UCSD-AML1 (cell line): ENCODE measurements at regions not wholly inside any gene's neighbourhood (a gene's known extent, or its start where the extent isn't known, plus 50 kb on each side); places are given as distances from the start of the nearest gene placed in this dataset.

Source experiments
- DNase-seq: peaks from one replicate; lab custom pipeline; 2025; ENCODE audit not compliant: unreplicated experiment; lab: John Stamatoyannopoulos, UW

DNA sequence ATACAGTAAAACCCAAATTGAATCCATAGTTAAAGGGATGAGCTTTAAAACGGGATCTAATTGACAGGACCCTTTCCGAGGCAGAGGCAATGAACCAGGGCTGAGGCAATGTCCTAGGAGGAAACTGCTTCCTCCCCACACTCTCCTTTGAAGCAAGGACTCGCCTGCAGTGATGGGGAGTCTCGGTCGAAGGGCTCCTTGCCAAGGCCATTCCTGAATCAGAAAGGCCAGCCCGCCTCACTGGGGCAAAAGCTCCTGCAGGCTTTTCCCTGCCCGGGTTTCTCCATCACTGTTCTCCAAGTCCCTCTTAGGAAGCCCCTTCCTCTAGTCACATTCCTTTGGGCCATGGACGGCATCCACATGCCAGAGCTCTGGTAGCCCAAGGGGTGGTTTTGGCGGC is 132.0 kb downstream of the RBFOX3 start:
- no peak for DNase-seq

DNA sequence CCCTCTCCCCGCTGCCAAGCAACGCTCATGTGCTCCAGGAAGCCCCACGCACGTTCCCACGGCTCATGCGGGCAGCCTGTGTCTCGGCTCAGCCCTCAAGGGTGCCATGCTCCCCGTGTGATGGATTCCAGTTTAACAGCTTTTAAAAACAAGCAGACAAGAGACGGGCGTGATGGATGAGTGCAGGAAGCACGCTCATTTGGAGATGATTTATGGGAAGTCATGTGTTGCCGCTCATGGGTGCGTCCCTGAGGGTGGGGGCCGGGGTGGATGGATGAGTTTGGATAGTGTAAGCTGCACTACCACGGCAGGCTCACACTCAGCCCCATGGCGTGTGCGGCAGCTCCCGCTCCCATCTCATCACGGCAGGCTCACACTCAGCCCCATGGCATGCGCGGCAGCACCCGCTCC is 132.8 kb downstream of the RBFOX3 start:
- DNase-seq: no peak

DNA sequence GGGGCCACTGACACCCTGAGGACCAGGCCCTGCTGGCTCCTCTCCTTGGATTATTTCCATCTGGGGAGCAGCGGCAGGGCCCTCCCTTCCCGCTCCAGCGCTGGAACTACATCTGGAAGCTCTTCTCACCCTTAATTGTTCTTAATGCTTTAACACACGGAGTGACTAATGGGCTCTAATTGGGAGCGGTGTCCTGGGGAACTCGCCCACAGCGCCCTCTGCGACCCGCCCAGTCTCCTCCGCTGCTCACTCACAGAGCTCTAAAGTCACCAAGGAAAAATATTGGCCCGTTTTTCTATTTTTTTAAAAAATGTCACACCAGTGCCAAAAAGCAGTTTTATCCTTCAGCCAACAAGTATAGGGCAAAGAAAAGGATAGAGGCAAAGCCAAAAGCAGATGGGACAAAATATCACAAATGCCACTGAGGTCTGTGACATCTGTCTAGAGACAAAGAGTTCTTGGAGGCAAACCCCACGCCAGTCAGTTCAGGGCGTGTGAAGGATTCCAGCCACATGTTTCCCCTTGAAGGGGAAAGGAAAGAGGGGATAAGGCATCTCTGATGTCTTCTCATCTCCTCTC is 134.7 kb downstream of the RBFOX3 start:
- no peak for DNase-seq

DNA sequence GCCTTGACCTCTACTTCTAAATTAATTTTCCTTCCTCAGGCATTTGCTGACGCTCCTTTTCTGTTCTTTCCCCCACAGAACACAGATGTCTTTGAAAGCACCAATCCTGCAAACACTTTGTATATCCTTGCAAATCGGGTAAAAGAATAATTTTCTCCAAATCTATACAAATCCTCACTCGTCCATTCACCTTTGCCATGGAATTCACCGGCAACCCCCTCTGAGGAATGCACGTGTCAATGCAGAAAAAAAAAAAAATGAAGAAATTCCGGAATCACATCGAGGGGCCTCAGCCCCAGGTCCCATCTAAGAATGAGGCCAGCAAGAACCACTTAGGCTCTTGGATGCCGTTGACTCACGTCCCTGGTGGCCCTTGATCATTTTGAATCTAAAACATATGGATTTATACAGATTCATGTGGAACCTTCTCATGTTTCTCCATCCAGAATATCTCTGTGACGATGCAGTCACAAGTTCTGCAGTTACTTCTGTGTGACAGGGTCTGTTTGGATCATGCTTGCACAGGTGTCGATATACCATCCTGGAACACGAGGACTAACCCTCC is 136.9 kb downstream of the RBFOX3 start:
- DNase-seq: no peak

DNA sequence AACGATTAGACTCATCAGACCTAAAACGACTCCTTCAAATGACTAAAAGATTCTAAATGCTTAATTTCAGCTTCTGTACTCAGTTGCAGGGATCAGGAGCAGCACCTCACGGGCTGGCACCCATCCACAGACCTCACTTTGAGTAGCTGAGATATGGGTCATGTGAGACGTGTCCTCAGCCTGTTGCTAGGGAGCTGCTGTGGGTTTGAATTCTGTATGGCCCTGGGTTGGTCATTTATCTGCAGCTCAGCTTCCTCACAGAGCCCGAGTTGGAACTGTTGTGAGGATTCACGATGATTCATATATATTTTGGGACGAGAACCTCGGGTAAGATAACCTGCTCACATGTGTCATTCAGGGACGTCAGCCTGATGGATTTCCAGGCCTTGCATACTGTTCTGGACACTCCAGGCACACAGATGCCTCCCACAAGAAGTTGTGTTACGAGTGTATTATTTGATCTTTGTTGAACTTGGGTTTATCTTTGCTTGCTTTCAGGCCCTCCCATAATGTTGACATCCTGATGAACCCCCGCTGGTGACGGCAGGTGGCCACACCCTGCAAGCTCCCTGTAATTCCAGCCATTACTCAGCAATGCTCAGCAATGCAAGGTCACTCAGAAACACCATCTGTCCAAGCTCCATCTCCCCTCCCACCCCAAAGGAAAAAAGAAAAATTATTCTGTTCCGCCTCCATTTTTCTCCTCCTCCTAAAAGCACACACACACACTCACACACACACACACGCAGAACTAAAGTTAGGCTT is 137.6 kb downstream of the RBFOX3 start:
- DNase-seq: no peak

DNA sequence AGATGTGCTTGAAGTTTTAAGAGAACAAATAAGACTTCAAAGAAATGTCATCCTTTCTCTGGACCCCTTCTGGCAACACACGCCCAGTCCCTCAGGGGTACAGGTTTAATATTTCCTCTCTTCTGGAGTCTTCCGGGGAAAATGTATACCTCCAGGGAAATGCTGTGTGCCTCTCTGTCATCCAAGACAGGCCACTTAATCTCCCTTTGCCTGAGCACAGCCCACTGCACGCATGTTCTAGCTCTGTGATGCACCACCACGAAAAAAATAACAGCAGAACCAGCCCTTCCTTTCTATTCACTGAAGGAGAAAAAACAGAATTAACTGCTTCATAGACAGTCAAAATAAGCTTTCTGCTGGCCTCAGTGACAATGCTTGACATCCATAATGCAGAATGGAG is 140.1 kb downstream of the RBFOX3 start:
- DNase-seq: no peak

DNA sequence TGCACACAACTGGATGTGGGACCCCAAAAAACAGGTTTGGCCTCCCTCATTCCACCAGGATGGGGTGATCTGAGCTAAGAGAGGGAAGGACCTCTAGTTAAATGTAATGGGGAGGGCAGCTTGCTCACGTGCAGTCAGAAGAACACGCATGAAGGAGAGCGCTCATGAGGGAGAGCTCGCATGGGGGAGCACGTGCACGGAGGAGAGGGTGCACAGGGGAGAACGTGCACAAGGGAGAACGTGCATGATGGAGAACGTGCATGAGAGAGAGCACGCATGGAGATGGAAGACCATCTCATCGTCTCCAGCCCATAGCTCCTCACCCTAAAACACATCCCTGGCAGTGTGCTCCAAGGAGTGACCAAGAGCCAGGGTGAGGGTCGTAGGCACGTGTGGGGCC is 141.2 kb downstream of the RBFOX3 start:
- DNase-seq: no peak

DNA sequence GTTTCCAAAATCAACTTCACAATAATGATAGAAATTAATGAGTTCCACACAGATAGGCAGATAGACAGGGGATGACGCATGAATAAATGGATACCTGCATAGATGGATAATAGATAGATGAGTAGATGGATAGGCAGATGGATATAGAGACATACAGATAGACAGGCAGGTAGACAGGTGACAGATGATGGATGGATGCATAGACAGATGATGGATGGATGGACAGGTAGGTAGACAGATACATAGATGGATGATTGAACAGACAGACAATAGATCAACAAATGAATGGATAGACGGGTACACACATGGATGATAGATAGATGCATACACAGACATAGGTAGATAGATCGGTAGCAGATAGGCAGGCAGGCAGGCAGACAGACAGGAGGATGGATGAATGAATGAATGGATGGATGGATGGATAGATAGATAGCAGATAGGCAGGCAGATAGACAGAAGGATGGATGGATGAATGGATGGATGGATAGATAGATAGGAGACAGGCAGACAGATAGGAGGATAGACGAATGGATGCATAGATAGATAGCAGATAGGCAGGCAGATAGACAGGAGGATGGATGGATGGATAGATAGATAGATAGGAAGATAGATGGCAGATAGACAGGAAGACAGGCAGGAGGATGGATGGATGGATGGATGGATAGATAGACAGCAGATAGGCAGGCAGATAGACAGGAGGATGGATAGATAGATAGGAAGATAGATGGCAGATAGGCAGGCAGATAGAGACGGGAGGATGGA is 142.5 kb downstream of the RBFOX3 start:
- DNase-seq: no peak

DNA sequence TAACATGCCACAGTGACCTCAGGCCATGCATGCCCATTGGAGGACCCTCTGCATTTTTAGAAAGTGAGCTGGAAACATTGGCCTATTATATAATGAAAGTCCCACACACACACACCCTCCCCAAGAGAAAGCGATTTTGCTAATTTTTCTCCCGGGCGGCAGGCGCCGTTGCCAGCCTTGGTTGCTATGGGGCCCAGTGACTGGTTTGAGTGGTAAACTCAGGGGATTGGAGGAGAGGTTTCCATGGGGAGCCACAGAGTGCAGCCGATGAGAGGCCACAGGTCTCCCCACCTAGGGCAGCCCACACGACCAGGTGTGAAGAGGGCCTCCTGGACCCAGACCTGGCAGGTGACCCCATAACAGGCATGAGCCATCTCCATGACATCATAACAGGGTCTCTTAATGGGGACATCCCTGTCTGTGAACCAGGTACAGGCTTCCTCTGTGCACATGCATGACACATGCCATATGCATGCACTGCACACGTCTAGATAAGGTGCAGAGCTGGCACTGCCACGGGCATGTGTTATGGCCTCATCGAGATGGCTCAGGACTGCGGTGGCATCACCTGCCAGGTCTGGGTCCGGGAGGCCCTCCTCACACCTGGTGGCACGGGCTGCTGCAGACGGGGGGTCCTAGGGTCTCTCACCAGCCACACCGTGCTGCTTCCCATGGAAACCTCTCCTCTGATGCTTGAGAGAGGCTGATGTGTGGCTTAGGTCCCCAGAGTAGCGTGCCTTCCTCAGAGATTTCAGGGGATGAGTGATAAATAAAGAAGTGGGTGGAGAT is 144.1 kb downstream of the RBFOX3 start:
- no peak for DNase-seq

DNA sequence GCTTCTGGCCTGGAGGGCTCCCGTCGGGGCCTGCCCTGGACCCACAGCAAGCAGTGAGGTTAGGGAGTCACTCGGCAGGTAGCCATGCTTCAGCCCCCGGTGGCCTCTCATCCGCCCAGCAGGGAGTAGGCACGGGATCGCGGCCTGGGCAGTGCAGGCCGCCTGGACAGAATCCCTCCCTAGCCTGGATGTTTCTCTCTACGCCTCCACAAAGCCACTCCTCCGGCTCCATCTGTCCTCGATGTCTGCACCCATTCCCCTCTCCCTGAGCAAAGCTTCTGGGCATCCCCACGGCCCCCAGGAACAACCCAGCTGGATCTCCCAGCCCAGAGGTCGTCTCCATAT is 145.2 kb downstream of the RBFOX3 start:
- no peak for DNase-seq

DNA sequence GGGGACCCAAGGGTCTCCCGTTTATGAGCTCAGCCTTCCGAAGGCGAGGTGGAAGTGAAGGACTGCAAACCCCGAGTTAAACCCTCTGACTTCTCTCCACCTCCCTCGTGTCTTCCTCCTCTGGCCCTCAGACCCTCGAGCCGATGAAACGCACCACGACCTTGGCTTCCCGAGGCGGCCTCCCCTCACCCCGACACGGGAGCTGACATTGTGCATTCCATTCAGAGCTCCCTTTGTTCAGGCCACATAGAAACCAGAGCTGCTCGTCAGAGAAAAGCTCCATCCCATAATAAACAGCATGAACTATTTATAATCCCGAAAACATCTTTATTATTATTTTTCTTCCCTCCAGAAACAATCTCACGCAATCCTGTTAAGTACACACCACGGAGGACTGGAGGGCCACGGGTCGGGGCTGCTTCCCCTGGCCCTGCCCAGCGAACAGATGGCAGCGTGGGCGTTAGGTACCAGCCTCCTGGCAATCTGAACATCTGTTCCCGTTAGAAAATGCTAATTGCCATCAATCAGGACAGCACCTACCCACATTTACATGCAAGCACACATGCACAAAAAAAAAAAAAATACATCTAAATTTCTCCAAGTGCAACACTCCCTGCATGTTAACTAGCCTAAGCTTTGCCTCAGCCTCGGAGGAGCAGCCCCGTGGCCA is 145.7 kb downstream of the RBFOX3 start:
- DNase-seq: no peak

DNA sequence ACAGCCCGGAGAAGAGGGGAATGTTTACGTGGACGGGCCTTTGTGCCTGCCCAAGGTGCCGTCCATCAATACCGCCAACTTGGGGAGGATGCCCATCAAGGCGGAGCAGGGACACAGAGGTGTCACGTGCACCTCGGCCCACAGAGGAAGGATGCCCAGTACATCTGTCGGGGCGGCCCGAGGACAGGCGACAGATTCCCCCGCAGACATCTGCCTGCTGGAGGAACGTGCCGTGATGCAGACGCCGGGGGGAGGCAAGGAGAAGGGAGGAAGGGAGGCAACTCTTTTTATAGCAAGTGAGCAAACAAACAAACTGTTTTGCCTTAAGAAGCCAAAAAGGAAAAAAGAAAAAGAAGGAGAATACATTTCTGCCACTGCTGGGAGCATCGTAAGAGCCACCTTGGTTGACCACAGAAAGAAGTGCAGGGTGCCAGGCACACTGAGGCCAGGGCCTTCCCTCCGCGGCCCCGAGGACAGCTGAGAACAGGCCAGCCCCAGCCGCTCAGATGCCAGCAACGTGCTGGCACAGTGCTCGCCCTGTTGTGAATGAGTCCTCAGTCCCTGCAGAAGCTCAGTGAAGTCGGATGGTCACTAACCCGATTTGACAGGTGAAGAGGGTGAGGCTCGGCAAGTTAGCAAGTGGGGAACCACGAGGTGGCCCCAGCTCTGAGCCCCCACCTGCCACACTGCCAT is 146.4 kb downstream of the RBFOX3 start:
- DNase-seq: no peak

DNA sequence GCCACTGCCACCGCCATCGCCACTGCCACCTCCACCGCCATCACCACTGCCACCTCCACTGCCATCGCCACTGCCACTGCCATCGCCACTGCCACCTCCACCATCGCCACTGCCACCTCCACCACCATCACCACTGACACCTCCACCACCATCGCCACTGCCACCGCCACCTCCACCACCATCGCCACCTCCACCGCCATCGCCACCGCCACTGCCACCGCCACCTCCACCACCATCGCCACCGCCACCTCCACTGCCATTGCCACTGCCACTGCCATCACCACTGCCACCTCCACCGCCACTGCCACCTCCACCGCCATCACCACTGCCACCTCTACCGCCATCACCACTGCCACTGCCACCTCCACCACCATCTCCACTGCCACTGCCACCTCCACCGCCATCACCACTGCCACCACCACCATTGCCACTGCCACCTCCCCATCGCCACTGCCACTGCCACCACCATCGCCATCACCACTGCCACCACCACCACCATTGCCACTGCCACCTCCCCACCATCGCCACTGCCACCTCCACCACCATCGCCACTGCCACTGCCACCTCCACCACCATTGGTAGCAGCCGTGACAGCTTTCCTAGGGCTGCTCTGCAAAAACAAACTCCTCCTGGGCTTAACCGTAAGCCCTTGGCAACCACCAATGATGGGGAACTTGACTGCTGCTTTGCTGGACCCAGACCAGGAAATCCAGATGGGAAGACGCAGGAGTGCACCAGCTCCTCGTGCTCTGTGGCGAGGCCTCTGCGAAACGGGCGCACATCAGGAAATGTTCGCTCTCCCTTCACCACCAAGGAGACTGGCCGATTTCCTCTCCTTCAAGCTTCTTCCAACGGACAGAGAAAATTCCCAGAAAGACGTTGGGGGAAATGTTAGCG is 147.2 kb downstream of the RBFOX3 start:
- DNase-seq: no peak

DNA sequence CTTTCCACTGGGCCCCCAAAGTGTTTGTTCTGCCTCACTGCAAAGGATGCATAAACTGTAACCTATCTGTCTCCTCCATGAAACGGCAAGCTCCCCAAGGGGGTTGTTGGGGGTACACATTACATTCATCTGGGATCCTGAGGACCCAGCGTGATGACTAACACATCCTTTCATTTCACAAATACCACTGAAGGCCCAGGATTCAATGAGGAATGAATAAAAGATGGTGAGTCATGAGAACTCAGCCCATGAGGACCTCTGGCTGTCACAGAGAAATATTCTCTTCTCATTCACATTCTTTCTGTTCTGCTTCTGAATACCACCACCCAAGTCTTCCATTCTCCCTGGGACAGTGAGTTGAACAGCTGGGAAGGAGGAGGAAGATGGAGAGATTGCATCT is 149.8 kb downstream of the RBFOX3 start:
- DNase-seq: no peak

DNA sequence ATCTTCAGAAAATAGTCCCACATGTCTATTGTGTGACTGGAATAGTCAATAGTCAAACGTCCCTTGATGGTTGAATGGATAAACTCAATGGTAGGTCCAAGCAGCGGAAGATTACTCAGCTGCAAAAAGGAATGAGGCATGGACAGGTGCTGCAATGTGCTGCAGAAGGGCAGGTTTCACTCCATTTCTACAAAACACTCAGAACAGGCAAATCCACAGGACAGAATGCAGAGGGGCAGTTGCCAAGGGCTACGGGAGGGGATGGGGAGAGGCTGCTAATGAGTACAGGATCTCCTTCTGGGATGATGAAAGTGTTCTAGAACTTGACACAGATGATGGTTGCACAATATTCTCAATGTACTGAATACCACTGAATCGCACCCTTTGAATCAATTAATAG is 151.0 kb downstream of the RBFOX3 start:
- DNase-seq: no peak

DNA sequence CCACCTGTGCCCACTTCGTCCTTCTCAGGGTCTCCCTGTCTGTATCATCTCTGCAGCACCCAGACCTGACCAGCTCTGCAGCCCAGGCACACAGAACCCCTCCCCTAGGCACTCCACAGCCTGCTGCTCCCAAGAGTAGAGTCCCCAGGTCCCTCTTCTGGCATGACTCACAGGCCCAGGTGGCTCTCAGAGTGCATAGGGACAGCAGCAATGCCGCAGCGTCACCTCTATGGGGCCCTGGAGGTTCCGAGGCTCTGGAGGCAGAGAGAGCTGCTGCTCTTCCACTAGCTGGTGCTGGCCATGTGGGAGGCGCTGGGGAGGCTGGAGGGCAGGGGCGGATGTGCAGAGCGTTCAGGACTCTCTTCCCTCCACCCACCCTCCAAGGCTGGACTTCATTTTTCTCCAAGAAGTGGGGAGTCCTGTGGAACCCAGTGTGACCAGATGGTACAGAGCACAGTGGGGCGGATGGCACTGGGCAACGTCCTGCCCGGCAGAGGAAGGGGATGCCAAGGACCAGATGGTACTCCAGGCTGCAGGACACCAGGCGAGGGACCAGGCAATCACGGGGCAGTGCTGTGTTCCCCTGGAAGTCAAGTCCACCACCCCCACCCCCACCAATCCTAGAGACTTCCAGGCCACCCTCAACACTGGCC is 151.7 kb downstream of the RBFOX3 start:
- no peak for DNase-seq

DNA sequence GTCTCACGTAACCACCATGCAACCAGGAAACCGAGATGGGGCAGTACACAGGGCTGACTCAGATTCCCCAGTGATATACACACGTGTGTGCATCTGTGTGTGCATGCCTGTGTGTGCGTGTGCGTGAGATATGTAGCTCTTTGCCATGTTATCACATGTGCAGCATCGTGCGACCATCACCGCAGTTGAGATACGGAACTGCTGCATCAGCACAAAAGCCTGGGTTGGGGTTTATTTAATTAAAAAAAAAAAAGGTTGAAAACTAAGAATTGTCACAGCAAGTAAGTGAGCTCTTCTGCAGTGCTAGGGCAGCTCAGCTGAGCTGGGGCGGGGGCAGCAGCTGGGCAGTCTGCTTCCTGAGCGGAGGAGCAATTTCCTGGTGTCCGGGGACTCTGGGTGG is 152.5 kb downstream of the RBFOX3 start:
- DNase-seq: no peak

DNA sequence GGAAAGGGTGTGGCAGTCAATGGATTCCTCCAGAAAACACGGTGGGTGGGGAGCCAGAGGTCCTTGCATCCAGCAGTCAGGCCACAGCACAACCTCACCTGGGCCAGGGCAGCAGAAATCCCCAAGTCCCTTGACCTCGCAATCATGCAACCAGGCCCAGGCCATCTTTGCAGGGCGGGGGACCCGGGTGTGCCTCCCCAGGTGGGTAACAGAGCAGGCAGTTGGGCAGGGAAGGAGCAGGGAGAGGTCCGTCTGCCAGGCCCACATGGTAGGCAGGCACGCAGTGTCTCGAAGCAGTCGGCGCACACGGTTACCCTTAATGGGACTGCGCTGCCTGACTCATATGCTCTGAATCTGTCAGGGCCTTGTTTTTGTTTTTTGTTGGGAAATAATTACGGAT is 153.0 kb downstream of the RBFOX3 start:
- DNase-seq: no peak

DNA sequence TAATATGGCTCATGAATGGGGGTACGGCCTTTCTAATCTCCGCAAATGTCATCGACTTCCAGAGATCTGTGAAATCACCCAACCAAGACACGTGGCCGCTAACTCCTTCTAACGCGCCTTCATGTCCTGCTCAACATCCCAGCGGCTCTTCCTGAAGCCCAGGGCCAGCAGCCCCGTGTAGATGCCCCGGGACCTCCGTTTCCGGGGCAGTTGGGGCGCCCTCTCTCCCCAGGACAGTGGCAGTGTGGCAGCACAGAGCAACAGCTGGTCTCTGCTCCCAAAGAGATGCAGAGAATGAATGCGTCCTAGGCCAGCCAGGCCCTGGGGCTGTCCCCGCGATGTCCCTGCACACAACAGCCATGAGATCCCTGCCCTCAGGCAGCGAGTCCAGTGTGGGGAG is 153.5 kb downstream of the RBFOX3 start:
- DNase-seq: no peak
